EL (cell line): ENCODE measurements at regions not wholly inside any gene's neighbourhood (a gene's known extent, or its start where the extent isn't known, plus 50 kb on each side); places are given as distances from the start of the nearest gene placed in this dataset.
A peak's percentile ranks its signal among the peaks of the same experiment; 100 is the strongest.

Source experiments
- DNase-seq: peaks from one replicate; pipeline ENCODE4 v3.0.0-alpha.2; 2016

DNA sequence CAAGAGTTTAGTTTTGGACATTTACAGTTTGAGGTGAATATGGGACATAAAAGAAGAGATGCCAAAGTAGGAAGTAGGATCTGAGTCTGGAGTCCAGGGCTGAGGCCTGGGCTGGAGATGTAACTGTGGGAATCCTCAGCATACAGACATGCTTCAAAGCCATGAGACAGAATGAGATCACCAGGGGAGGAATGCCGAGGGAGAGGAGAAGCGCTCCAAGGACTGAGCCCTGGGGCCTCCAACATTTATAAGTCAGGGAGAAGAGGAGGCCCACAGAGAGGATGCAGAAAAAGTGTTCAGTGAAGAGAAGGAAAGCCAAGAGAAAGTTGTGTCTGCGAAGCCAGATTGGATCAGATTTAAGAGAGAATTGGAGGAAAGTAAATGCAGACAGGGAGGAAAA lies 277.5 kb upstream of the MYOCD start:
- DNase-seq = peak; percentile 76

DNA sequence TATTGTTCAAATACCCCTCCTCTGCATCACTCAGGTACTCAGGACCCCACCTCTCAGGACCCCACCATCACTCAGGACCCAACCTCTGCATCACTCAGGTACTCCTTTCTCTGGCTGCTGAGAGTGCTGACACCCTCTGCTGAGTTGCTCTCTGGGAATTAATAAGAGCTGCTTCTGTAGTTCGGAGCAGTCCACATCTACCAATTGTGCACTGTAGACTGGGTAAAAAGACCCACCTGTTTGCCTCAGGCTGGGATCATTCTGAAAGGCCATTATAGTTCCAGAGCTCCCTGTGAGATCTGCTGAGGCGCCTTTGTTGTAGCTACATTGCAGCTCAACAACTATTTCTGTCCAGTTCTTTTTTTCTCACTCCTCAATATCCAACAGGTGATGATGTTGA lies 276.3 kb upstream of the MYOCD start:
- no peak for DNase-seq

DNA sequence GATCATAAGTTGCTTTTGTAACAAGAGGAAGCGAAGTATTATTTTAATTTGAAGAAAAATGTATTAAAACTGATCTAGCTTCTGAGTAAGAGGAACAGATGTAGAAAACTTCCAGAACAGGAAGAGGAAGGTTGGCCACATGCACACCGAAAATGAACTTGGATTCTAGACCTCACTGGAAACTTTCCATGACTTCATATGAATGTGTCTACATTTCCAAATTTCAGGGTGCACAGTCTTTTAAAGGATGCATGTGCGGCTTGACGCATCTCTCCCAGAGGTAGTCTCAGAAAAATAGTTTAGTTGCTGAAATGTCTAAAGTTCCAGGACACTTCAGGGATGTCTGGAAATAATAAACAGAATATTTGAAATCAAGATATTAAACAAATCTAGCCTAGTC lies 275.1 kb upstream of the MYOCD start:
- no peak for DNase-seq

DNA sequence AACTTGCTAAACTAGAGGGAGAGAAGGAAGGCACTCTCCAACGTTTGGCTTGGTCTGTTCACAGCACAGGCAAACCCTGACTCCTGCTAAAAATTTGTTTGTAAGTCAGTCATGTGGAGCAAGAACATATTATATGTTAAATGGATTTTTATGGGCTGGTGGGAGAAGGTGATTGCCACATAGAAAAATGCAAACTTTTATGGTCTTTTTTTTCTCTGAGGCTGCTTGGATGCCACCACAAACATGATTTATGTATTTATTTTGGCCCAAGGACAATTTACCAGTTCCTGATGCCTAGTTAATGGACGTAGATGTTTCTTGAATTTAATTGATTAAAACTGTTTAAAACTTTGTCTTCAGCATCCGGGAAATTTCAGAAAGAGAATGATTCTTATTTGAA lies 274.2 kb upstream of the MYOCD start:
- DNase-seq = peak; percentile 34

DNA sequence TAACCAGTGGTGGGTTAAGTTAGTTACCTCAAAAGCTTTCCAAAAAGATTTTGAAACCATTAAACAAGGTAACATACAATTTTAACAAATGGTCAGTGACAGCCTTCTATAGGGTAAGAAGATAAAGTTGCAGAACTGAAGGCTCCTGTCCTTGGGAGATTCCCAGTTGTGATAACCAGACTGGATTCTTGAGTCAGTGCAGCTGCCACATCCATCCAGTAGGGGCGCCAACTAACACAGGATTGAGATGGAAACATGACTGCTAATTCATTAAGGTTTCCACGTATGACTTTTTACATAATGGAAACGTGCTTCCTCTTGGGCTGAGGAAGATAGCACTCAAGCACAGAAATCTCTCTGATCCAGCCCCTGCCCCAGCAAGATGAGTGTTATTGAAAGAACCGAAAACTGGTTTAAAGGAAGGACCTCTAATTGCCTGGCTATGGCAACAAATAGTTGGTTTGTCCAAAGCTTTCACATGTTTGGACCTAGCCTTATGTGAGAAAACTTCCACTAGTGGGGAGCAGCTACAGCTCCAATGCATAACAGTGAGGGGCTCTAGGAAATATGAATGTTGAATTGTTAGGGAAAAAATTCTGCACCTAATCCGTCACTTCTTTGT lies 269.8 kb upstream of the MYOCD start:
- DNase-seq = no peak

DNA sequence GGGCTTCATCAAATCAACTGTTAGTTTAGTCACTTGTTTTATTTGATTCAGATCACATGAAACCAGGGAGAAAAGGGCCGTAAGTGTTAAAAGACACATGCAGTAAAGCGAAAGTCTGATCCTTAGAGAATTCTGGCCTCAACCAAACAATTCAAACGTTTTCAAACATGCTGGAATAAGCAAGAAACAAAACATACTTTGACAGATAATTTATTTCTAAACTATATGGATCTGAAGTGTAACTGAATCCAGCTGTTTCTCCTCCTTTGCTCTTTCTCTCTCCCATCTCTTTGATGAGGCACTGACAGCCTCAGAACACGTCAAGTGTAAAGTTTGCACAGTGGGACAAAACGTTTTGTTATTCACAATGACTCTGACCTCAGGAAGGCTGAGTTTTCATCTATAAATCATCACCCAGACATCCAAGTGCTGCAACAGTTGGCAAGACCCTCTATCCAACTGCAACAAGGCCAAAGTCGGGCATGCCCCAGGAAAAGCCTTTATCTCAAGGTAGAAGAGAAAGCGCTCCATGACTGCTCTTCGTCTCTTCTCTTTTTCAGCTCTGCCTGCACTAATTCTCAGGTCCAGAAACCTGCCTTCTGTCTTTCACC lies 267.1 kb upstream of the MYOCD start:
- no peak for DNase-seq

DNA sequence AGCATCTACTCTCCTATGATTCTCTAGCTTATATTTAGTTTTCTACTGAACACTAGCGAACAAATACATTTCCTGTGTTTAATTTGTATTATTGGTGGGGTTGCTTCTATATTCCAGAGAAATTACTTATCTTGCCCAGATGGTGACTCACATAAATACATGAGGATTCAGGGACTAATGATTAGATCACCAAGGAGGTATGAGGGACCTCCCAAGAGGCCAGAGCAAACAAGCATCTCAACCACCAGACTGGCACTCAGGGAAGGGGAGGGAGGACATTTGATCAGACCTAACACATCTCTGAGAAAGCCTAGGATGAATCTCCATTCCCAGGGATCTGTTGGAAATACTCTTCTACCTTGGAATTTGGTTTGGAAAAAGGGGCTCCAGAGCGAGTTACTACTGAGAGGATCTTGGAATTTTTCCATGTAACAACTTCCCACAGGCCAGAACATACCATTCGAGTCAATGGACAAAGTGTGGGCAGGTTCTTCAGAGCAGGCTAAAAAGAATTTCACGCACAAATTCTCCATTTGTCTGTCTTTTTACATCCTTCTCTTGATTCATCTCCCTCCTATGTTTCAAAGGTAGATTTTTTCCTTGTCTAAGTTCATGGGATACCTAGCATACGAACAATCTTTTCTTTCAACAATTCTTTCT lies 262.6 kb upstream of the MYOCD start:
- DNase-seq = peak; percentile 84

DNA sequence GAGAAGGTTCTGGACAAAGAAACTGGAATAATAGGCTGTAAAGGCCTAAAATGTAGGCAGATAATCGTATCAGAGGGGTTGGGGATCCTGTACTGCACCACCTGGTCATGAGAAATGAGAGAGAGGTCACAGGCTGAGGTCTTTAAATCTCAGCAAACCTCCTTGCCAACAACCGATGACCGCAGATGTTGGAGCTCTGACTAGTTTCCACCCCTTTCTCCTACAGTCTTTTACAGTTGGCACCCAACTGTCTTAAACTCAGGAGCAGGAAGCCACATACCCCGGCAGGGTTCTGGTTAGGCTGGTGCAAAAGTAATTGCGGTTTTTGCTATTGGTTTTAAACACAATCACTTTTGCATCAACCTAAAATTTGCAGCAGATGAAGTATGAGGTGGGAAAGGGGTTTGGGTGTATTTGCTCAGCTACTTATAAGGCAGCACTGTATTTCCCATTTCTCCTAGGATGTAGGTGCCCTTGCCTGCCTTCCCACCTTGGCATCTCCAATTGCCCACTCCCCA lies 261.8 kb upstream of the MYOCD start:
- DNase-seq = no peak

DNA sequence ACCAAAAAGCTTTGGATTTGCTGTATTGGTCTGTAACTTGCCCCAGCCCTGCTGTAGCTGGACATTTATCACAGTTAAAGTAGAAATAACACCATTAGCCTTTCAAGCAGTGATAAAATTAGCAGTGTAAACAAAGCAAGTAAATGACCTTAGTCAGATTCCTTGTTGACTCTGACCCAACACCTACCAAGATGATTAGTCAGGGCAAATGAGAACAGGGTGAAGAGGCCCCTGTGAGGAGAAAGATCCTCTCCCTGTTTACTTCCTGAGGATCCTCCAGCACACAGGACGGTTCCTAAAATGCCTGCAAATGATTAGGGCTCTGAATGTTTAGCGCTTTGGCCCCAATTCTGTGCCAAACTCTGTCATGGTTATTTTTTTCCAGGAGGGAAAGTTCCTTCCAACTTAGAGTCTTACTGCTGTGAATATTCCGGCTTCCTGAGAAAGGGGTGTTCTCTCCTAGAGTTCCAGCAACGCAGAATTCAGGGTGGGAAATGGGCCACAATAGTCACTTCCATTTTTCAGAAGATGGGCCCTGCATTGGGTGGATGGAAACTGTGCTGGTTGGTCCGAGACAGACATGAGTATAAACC lies 259.0 kb upstream of the MYOCD start:
- no peak for DNase-seq

DNA sequence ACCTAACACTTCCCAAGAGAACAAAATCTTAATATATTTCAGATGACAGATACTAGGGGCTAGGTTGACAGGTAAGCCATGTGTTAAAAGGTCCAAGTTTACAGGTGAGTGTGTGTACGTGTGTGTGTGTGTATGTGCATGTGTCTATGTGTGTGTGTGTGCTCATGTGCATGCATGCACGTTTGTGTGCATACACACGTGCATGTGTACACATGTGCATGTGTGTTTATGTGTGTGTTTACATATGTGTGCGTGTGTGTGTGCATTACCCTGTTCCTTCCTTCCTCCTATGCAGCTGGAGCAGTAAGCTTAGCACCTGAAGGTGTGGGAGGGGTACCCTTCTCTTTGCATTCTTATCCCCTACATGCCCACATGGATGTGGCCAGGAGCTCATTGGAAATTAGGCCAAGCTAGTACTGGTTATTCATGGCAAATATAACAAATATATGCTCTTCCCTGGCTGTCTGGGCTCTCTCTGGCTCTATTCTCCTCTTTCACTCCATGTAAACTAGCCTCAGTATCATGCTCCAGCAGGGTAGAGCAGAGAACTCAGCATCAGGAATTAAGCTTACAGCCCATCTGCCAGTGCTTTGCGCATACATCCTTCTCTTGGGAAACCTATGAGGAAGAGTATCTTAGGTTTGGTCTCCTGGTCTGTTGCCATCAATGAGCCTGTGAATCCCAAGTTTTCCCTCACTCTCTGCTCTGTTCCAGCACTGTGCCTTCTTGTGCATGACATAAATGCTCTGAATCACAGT lies 258.0 kb upstream of the MYOCD start:
- DNase-seq = no peak

DNA sequence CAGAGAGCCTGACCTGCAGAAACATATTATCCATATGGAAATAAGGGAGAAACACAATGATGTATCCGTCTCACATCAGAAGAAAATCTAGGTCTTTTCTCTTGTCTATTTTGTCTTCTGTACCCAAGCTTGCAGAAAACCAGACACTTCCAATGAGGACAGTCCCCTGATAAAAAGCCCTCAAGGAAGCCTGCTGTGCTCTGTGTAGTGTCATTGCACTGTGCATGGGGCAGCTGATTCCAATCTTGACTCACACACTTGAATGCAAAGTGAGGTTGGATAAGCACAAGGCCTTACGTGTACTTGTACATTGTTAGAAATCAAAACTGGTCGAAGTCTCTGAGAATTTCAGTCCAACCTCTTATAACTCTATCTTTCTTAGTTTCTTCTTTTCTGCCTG lies 256.6 kb upstream of the MYOCD start:
- DNase-seq = no peak

DNA sequence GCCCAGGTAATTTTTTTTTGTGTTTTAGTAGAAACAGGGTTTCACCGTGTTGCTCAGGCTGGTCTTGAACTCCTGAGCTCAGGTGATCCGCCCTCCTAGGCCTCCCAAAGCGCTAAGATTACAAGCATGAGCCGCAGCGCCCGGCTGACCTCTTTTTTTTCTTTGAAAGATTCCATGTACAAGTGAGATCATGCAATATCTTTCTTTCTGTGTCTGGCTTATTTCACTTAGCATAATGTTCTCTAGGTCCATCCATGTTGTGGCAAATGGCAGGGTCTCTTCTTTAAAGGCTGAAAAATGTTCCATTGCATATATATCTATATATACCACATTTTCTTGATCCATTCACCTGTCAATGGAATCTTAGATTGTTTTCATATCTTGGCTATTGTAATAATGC lies 255.0 kb upstream of the MYOCD start:
- no peak for DNase-seq

DNA sequence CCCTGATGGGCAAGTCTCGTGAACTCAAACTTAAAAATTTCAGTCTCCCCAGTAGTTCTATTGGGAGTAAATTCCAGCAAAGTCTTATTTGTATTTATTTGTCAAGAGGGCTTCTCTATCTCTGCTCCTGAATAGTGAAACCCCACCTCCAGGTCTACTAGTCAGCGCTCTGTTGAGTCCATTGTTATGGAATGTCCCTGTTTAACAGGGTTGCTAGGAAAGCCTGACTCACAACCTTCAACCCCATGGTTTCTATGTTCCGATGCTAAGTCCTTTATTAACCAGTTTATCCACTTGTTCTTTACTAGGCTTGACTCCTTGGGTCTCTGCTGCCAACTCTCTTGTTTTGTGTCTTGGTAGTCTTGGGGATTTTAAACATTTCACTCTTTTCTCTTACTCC lies 250.7 kb upstream of the MYOCD start:
- peak; percentile 64 for DNase-seq

DNA sequence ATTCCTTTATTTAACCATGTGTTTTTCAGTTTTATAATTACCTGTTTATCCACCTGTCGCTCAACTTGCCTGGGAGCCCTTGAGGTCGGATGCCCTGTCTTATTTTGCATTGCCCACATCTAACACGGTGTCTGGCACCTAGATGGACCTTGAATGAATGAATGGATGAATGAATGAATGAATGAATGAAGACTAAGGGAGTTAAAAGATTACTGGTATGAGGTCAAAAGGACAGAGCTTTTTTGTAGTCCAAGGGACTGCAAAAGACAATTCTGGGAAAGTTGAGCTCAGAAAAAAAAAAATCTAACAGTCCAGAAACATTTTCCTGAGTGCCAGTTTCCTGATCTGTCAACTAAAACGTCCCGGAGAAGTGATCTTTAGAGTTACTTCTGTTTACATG lies 244.6 kb upstream of the MYOCD start:
- DNase-seq = no peak

DNA sequence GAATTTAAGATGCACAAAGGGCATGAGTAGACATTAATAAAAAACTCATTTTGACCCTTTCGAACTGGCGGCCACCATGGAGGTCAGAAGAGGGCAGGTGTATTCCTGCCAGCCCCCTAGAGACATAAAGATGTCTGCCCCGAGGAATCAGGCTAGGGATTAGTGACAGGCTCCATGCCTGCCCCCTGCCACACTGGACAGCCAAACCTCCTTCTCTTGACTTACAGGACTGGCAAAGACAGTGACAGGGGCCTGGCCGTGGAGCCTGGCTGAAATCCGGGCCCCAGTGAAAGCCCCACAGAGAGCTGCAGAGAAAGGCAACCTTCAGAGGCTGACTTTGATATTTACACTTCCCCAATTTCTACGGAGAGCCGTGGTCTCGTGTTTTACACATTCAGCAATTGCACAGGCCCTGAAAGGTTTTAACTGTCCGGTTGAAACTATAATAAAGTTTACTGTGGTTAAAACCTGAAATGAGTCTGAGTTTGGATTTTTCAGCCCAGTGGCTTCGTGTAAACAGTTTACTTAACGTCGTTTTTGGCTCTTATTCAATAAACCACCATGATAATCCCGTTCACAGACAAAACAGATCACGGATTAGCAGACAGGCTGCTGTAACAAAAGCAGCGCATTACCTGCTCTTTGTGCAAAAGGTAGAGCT lies 243.9 kb upstream of the MYOCD start:
- DNase-seq = no peak

DNA sequence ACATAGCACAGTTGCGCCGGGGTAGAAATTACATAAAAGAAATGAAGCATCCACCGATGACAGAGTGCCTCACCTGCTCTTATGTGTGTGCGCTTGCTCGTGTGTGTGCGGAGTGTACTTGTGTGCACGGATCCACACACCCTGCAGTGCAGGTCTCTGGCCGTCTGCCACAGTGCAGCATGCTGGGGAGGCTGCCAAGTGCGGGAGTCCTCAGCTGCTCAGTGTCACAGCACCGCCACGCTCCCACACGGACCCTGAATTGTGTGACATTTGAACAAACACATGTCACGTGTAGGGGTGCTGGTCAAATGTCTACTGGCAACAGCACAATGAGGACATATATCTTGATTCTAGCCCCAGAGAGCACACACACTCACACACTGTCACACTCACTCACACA lies 243.0 kb upstream of the MYOCD start:
- no peak for DNase-seq

DNA sequence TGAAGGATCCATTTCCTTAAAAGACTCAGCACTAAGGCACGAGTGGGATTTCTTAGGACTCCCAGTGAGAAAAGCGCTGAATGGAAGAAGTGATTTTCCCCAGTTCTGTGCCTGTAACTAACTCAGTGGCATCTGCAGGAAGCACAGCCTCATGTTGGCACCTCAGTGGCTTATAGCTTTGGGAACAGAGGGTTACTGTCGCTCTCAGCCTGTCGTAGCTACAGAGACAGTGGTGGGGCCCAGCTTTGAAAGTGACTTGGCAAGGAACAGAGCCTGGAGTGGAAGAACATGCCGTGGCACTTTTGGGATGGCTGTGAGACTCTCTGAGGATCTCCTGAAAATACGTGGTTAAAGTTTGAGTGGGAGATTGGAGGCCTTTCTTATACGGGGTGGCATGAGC lies 242.4 kb upstream of the MYOCD start:
- no peak for DNase-seq

DNA sequence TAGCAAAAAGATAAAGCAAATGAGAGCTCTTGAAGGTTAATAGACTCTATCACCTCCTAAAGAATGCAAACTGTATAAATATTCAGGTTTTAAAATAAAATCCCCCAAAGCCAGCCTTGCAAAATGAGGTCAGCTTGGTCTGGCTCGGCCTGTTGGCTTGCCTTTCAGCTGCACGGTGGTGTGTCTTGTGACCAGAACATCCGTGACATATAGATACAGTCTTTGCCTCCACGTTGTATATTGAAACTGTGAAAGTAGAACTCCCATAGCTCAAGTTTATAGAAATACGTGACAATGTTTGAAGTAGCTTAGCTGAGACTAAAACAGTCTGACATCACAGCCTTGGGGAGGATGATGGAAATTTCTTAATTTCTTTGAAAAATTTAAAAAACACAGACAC lies 236.6 kb upstream of the MYOCD start:
- no peak for DNase-seq

DNA sequence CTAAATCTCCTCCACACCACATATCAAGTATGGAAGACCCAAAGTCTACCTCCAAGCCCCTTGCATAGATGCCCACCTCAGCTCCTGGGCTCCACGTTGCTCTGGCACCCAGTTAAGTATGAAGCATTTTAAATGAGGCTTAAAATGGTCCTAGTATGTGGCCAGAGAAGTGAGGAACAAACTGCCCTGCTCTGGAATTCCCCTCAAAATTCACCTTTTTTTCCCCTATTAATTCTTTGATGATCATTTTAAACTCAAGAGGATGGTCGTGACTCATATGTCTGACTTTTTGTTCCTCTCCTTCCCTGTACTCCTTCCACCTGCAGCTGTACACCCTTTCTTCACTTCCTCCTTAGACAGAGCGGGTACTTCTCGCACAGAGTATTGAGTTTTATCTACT lies 234.5 kb upstream of the MYOCD start:
- DNase-seq = no peak

DNA sequence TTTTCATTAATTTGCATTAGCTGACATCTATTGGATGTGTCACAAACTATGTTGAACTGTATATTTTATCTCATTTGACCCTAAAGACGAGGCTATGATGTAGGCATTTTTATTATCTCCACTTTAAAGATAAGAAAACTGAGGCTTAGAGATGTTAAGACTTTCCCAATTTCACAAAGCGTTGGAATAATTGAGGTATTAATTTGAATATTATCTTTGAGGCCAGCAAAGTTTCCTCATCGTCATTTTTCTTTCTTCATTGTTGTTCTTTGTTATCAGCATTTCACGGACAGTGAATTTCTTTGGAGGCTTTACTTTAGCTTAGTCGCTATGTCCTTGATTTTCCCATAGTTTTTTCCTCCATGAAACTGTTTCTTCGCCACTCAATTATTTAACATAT lies 227.5 kb upstream of the MYOCD start:
- DNase-seq = no peak

DNA sequence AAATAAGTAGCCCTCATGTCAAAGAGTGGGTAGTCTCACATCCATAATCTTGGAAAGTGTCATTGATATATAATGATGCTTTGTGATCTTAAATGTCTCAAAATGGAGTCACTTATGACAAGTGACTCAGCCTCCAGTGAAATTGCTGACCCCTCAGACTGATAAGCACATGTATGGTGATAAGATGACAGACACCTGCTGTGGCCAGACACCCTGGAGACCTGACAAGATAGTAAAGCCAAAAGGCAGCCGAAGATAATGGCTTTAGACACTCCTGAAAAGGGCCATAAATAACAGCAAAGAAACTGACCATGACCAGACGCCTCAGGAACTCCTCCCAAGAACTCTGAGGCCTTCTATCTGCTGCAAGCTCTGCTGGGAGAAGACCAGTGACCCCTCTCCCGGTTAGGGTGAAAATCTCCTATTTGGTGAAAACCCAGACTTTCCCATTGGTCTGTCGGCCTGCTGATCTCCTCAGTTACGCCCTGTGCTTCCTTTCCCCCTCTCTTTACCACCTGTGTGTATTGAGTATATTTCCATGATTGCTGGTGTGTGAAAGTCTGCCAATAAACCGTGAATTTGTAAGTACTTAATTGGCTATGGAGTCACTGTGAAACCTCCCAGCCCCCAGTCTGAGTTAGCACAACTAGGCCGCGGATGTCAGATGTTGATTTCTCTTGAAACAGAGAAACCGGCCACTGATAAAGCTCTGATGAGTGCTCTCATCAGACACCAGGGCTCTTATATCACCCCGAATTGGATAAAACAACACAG lies 226.7 kb upstream of the MYOCD start:
- DNase-seq = no peak

DNA sequence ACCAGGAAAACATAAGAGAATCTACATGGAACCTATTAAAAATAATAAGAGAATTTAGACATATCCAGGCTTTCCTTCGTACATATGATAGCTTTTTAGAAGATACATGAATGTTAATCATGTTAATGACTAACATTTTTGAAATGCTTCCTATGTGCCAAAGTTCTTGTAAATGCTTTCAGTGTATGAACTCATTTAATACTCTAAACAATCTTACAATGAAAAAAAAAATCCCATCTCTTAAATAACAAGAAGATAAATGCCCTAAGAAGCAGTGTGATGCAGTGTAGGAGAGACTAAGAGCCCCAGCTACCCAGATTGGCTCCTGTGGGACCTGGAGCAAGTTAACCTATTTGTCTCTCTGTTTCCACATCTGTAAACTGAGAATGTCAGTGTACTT lies 220.4 kb upstream of the MYOCD start:
- peak; percentile 3 for DNase-seq
